Panc1 (cell line): ENCODE measurements at regions not wholly inside any gene's neighbourhood (a gene's known extent, or its start where the extent isn't known, plus 50 kb on each side); places are given as distances from the start of the nearest gene placed in this dataset.

ENCODE experiments used
- CTCF ChIP-seq: fragments of 450-650 bp; IDR thresholded peaks from 2 replicates; pipeline ENCODE4 v1.5.1; 2017; ENCODE audit warnings: mild to moderate bottlenecking
- POLR2AphosphoS5 ChIP-seq: IDR thresholded peaks from 2 replicates; pipeline ENCODE4 v1.6.1; 2012; ENCODE audit warnings: mild to moderate bottlenecking, low read depth, low read length, moderate library complexity

DNA sequence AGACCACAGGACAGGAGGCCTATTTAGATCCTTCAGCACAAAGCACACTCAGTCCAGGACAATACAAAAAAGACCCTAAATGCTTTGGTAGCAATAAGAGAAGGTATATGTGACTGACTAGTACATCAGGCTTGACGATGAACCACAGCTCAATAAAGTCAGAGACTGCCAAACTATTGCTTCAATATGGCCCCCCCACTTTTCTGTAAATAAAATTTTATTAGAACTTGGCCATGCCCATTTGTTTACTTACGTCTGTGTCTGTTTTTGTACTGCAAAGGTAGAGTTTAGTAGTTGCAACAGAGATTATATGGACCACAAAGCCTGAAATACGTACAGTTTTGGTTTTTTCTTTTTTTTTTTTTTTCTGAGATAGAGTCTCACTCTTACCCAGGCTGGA is 136.7 kb downstream of the IRS2 start:
- no peak for TF ChIP-seq POLR2AphosphoS5
- no peak for TF ChIP-seq CTCF
